Endothelial cell of umbilical vein (primary cell): ENCODE measurements at regions not wholly inside any gene's neighbourhood (a gene's known extent, or its start where the extent isn't known, plus 50 kb on each side); places are given as distances from the start of the nearest gene placed in this dataset.
"Not testable (repeated sequence)": the region's sequence is repeated elsewhere in the genome, so short reads cannot be mapped to it uniquely, and the experiment has no call there.

Source experiments
- BruUV-seq: library from RNA; stranded (reverse); fragments of 400-500 nt; replicated peaks from 2 replicates; lab custom pipeline; 2021; lab: Mats Ljungman, UMichigan
- CTCF ChIA-PET: fragments of 300-600, 350-600 bp; sonication (Branson Sonifier 250); formaldehyde crosslinking; loops from one replicate; lab custom pipeline; 2021; ENCODE audit warnings: antibody characterized with exemption, inconsistent platforms; lab: Charles Lee
- POLR2A ChIA-PET: fragments of 300-600, 350-600 bp; sonication (Branson Sonifier 250); formaldehyde crosslinking; loops from one replicate; lab custom pipeline; 2021; ENCODE audit warnings: antibody characterized with exemption, inconsistent platforms; lab: Charles Lee
- DNase-seq: peaks from one replicate; pipeline ENCODE4 v3.0.0-alpha.2; 2011; ENCODE audit warnings: low read depth, low spot score
- FAIRE-seq: peaks from 2 replicates; lab custom pipeline; 2011; peaks lifted over from hg19 to GRCh38; lab: Jason Lieb, UNC
- H2AFZ ChIP-seq: 2 replicates; pipeline ENCODE4 v1.6.0; 2012; ENCODE audit warnings: low read depth, low read length, control low read depth, inconsistent platforms
- H3K27ac ChIP-seq: 2 replicates; pipeline ENCODE4 v1.5.1; 2011; ENCODE audit warnings: low read depth, mild to moderate bottlenecking, control low read depth, low read length, moderate library complexity; ENCODE audit not compliant: insufficient read depth
- H3K27me3 ChIP-seq, 2 experiments: 2 replicates each; pipeline versions ENCODE4 v1.6.0 to v1.6.1; 2011; ENCODE audit warnings: low read length in 2 of 2, mixed read lengths in 1 of 2; ENCODE audit not compliant: control insufficient read depth in 2 of 2, insufficient read depth in 2 of 2
- H3K36me3 ChIP-seq, 2 experiments: 2 replicates in 1 of 2; 3 replicates in 1 of 2; pipeline ENCODE4 v1.5.1; 2011; ENCODE audit warnings: low read length in 2 of 2, mild to moderate bottlenecking in 1 of 2, moderate library complexity in 1 of 2; ENCODE audit not compliant: control insufficient read depth in 2 of 2, insufficient read depth in 2 of 2; ENCODE audit errors: extremely low read depth in 1 of 2
- H3K4me1 ChIP-seq: 3 replicates; pipeline ENCODE4 v1.5.1; 2011; ENCODE audit warnings: mild to moderate bottlenecking, low read length; ENCODE audit not compliant: control insufficient read depth, insufficient read depth; ENCODE audit errors: extremely low read depth
- H3K4me2 ChIP-seq: 2 replicates; pipeline ENCODE4 v1.6.1; 2011; ENCODE audit warnings: low read length, control low read depth, mixed read lengths; ENCODE audit not compliant: insufficient read depth
- H3K4me3 ChIP-seq, 3 experiments: fragments of 200-600 bp in 1 of 3; sonication (generic), shearing (Covaris generic) in 1 of 3; replicated peaks in 1 of 3; 2 replicates each; pipeline ENCODE4 v1.5.1; 2011 to 2016; ENCODE audit warnings: control low read depth in 3 of 3, low read length in 3 of 3, mild to moderate bottlenecking in 2 of 3, inconsistent platforms in 1 of 3, low read depth in 1 of 3, moderate library complexity in 1 of 3; ENCODE audit not compliant: insufficient read depth in 1 of 3
- H3K79me2 ChIP-seq: 2 replicates; pipeline ENCODE4 v1.6.0; 2012; ENCODE audit warnings: low read length, inconsistent platforms; ENCODE audit not compliant: control insufficient read depth, insufficient read depth
- H3K9ac ChIP-seq: replicated peaks from 2 replicates; pipeline ENCODE3; 2011; ENCODE audit warnings: low read length, control low read depth; ENCODE audit not compliant: insufficient read depth; ENCODE audit errors: extremely low read depth
- H3K9me1 ChIP-seq: replicated peaks from 3 replicates; pipeline ENCODE4 v1.6.0; 2011; ENCODE audit warnings: mild to moderate bottlenecking, low read length; ENCODE audit not compliant: control insufficient read depth, insufficient read depth; ENCODE audit errors: extremely low read depth
- H3K9me3 ChIP-seq: replicated peaks from 2 replicates; pipeline ENCODE4 v1.5.1; 2012; ENCODE audit warnings: low read length, inconsistent platforms; ENCODE audit not compliant: control insufficient read depth, insufficient read depth
- H4K20me1 ChIP-seq: replicated peaks from 2 replicates; pipeline ENCODE3; 2011; ENCODE audit warnings: mild to moderate bottlenecking, low read length; ENCODE audit not compliant: control insufficient read depth, insufficient read depth; ENCODE audit errors: extremely low read depth
- CTCF ChIP-seq, 2 donors: IDR thresholded peaks; 1 replicate in 1 of 2; 2 replicates in 1 of 2; pipeline ENCODE4 v1.5.1; 2011; ENCODE audit warnings: low read length in 2 of 2, mild to moderate bottlenecking in 2 of 2, moderate library complexity in 2 of 2, control low read depth in 1 of 2, inconsistent platforms in 1 of 2, low read depth in 1 of 2; ENCODE audit not compliant: insufficient read depth in 1 of 2; ENCODE audit errors: extremely low read depth in 1 of 2
- EZH2 ChIP-seq: IDR thresholded peaks from 2 replicates; pipeline ENCODE4 v1.6.1; 2012; ENCODE audit warnings: borderline replicate concordance, low read depth, mild to moderate bottlenecking, moderate library complexity, low read length, inconsistent platforms; ENCODE audit not compliant: severe bottlenecking
- FOS ChIP-seq: IDR thresholded peaks from 2 replicates; pipeline ENCODE4 v1.6.1; 2011; ENCODE audit warnings: mild to moderate bottlenecking, low read length, moderate library complexity, borderline replicate concordance; ENCODE audit not compliant: insufficient read depth
- GATA2 ChIP-seq: IDR thresholded peaks from 2 replicates; pipeline ENCODE4 v1.7.0; 2011; ENCODE audit warnings: low read depth, mild to moderate bottlenecking, moderate library complexity, mixed read lengths, low read length; ENCODE audit not compliant: insufficient read length, insufficient read depth
- JUN ChIP-seq: IDR thresholded peaks from 2 replicates; pipeline ENCODE4 v1.6.1; 2011; ENCODE audit warnings: borderline replicate concordance, low read depth; ENCODE audit not compliant: insufficient read length, insufficient read depth
- MYC ChIP-seq: IDR thresholded peaks from one replicate; pipeline ENCODE4 v1.6.1; 2011; ENCODE audit warnings: mild to moderate bottlenecking, low read depth, low read length
- POLR2A ChIP-seq: IDR thresholded peaks from 2 replicates; pipeline ENCODE4 v1.6.1; 2012; ENCODE audit warnings: low read depth, mild to moderate bottlenecking, control low read depth, low read length
- POLR2AphosphoS5 ChIP-seq: IDR thresholded peaks from 2 replicates; pipeline ENCODE4 v1.6.1; 2012; ENCODE audit warnings: low read depth, mild to moderate bottlenecking, control low read depth, low read length, moderate library complexity; ENCODE audit not compliant: insufficient read depth
- dilution Hi-C: fragments of 300-500 bp; cut with MboI; formaldehyde crosslinking; loops from one replicate; pipeline ENCODE4 v1.15.0; 2019; ENCODE audit warnings: low sequenced_read_pairs; ENCODE audit not compliant: extremely low pct_ligation_motif_present
- intact Hi-C: fragments of 100-400 bp; cut with micrococcal nuclease; formaldehyde crosslinking; loops from one replicate; pipeline ENCODE4 v1.10.0; 2022
- TF ChIP-seq, protein P1 (sequence below): IDR thresholded peaks from 2 replicates; pipeline ENCODE4 v1.6.1; 2011; ENCODE audit not compliant: insufficient read depth, insufficient read length

- H3K4me1 ChIP-seq, dilution Hi-C loops, H3K36me3 ChIP-seq, H3K4me3 ChIP-seq, H3K4me2 ChIP-seq, H3K9me1 ChIP-seq, H4K20me1 ChIP-seq, POLR2A ChIA-PET, H3K9me3 ChIP-seq, H3K27ac ChIP-seq, H3K27me3 ChIP-seq, DNase-seq, intact Hi-C loops, H3K79me2 ChIP-seq, H3K9ac ChIP-seq, BruUV-seq, H2AFZ ChIP-seq: not testable (repeated sequence)
- CTCF ChIA-PET, result interaction anchor here (1.3 to 2.9 kb wide), 2 partner anchors 13 to 155 kb away, joined by 3 to 8 read pairs; no protein-coding TSS in a partner anchor
- FAIRE-seq, result peak; percentile 49
These were observed 60.0 kb upstream of the ARID1A start for GRCh38 chr1:26635800-26636199.

GRCh38 chr1:26645734-26646133 is 50.1 kb upstream of the ARID1A start:
- no peaks in the 10 kb centered on the region for H3K9me1 ChIP-seq
- H3K36me3 ChIP-seq, result no peaks in the 10 kb centered on the region
- H3K9me3 ChIP-seq, result no peaks in the 10 kb centered on the region
- CTCF ChIA-PET, result interaction anchor here (0.6 to 1.0 kb wide), 3 partner anchors 28 to 1643 kb away, joined by 3 to 4 read pairs (median 4); no protein-coding TSS in a partner anchor
- H4K20me1 ChIP-seq, result no peaks in the 10 kb centered on the region
- BruUV-seq, result no TSS peak
- no peaks in the 10 kb centered on the region for H3K79me2 ChIP-seq
- no peak for DNase-seq
- no peaks in the 10 kb centered on the region for H3K27me3 ChIP-seq
- no peaks in the 10 kb centered on the region for H3K4me1 ChIP-seq
- no peak overlapping the region for H3K27ac ChIP-seq
- H3K4me3 ChIP-seq, result no peak overlapping the region
- intact Hi-C loops (no loop called here), dilution Hi-C loops (no loop called here)
- POLR2A ChIA-PET, result no interaction called here
- no peak for FAIRE-seq
- no peak overlapping the region for H3K9ac ChIP-seq
- H3K4me2 ChIP-seq, result no peak overlapping the region
- no peak overlapping the region for H2AFZ ChIP-seq
- TF ChIP-seq POLR2A, result no peak
- no peak for TF ChIP-seq CTCF (IDR thresholded peaks at IDR 0.05; ENCODE audit: extremely low read depth in 1 of 2, insufficient read depth in 1 of 2, low read depth in 1 of 2, low read length in 2 of 2)
- TF ChIP-seq EZH2, result no peak
- TF ChIP-seq POLR2AphosphoS5, result no peak
- TF ChIP-seq FOS, result no peak
- no peak for TF ChIP-seq GATA2
- no peak for TF ChIP-seq JUN
- no peak for TF ChIP-seq MYC
- TF ChIP-seq, protein P1, sequence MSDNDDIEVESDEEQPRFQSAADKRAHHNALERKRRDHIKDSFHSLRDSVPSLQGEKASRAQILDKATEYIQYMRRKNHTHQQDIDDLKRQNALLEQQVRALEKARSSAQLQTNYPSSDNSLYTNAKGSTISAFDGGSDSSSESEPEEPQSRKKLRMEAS, result no peak
